GM18951 (cell line): ENCODE measurements at regions not wholly inside any gene's neighbourhood (a gene's known extent, or its start where the extent isn't known, plus 50 kb on each side); places are given as distances from the start of the nearest gene placed in this dataset.
"Not testable (repeated sequence)": the region's sequence is repeated elsewhere in the genome, so short reads cannot be mapped to it uniquely, and the experiment has no call there.

Experiments
- POLR2A ChIP-seq: IDR thresholded peaks from 4 replicates; pipeline ENCODE4 v1.6.1; 2011; ENCODE audit warnings: mild to moderate bottlenecking; ENCODE audit not compliant: insufficient read length, insufficient read depth; ENCODE audit errors: extremely low read depth
- in situ Hi-C: fragments of 300-500 bp; cut with MboI; formaldehyde crosslinking; loops from one replicate; pipeline ENCODE4 v1.12.0; 2022; ENCODE audit warnings: low sequenced_read_pairs, mixed read lengths, inconsistent platforms; ENCODE audit not compliant: unreplicated experiment

DNA sequence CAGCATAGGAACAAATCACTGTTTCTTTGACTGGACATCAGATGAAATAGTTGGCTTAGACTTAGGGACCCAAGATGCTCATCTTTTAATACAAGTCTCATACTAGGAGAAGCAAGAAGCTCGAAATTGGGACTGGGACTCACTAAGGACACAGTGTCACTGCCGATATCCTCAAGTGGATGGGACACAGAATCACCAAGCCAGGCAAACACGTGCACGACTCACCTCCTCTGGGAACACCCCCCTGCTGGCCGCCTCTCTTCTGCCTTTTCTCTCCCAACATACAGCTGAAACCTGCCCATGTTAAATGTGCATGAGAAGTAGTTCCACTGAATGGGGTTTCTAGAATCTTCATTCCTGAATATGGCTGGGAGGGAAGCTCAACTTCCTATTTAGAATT, 106.6 kb upstream of the FAM204A start:
- in situ Hi-C loops: loop anchor here (25.0 kb wide), 1 partner anchor 936 kb away; no protein-coding TSS in a partner anchor
- TF ChIP-seq POLR2A: no peak

DNA sequence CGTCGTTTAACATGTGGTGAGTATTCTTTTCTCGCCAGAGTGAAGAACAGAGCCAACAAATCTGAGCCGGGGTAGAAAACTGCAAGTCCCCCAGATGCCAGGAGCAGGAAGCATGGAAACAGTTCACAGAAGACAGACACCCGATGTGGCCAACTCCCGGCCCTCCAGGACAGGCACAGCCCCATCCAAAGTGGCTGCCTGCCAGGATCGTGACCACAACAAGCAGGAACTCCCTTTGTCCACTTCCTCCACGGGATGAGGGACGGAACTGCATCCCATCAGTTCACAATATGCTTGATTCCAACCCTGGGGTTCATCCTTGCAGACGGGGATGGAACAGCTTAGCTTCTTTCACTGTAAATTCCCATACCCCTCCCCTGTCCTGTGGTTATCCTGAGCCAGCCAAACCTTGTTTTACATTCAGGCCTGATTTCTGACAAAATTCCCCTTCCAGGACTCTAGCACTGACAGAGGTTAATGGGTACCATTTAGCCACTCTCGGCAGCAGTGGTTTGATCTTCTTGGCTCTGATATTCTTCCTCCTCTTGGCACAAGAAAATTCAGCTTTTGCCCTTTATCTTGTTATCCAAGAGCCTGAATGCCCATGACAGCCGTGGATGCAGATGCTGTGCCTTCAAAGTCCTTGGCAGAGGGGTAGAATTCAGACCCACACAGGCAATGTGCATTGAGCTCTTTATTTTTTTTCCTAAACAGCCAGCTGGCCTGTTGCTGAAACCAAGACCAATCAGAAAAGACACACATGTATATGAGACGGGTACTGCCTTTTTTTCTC, 105.5 kb upstream of the FAM204A start:
- in situ Hi-C loops: loop anchor here (25.0 kb wide), 1 partner anchor 935 kb away; no protein-coding TSS in a partner anchor
- no peak for TF ChIP-seq POLR2A

DNA sequence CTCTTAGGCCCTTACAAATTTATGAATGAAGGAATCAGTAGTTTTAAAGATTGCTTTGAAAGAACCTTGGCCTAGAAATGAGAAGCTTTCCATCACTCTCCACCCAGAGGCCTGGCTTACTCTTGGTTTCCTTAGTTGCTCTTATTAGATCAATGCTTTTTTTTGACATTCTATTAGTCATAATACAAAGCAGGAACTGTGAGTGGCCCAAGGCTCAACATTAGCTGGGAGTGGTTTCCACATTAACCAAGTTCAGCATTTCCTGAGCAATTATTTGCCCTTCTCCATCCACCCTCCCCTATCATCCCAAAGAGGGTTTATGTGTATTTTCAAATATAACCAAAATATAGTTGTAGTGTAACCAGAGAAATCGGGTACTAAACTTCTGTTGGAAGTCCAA, 103.4 kb upstream of the FAM204A start:
- in situ Hi-C loops: loop anchor here (25.0 kb wide), 1 partner anchor 933 kb away; no protein-coding TSS in a partner anchor
- TF ChIP-seq POLR2A: no peak

DNA sequence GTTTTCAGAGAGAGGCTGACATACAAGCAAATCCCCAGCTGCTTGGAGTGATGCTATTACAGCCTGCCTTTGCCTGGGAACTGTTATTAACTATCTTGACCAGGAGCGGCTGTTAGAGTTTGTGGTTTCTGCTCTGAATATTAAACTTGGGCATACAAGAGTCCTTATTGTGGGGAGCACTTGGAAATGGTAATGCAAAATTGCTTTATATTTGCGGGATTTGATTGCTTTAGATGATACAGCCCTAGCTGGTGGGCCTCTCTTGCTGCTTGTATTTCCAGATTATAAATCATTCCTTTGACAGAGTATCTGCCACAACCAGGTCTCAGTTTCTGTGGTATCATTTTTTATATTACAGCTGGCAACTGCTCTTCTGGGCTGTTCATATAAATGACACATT, 101.9 kb upstream of the FAM204A start:
- no peak for TF ChIP-seq POLR2A
- in situ Hi-C loops: loop anchor here (25.0 kb wide), 1 partner anchor 932 kb away; no protein-coding TSS in a partner anchor

DNA sequence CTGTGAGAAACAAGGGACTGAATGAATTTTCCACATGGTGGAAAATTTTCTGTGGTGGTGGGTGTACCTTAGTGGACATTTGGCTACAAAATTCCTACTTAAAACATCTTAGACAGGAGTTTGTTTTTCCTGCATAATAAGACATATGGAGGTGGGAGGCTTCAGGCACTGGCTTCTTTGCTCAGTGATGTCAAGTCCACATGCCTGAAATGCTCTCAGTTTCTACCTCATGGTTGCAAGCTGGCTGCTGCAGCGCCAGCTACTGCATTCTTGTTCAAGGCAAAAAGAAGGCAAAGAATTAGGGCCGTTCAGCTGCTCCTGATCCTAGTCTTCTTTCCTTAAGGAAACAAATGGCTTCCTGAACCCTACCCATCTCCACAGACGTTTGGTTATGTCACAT, 99.9 kb upstream of the FAM204A start:
- in situ Hi-C loops: loop anchor here (25.0 kb wide), 1 partner anchor 930 kb away; no protein-coding TSS in a partner anchor
- no peak for TF ChIP-seq POLR2A

DNA sequence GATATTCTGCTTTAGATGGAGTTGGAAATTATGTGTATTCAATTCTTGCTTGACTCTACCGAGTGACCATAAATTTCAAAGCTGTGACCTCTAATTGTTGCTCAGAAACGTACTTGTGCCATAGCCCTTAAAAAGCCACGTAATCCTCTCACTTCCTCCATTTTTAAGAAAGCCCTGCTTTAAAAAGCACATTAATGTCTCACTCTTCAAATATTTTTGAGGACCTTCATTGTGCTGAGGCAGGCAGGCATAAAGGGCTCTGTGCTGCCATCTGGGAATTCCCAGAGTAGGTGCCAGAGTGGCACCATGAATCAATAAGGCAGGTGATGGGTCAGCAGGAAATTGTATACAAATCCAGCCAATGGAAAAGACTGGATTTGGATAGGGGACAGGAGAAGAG, 97.7 kb upstream of the FAM204A start:
- TF ChIP-seq POLR2A: no peak
- in situ Hi-C loops: loop anchor here (25.0 kb wide), 1 partner anchor 928 kb away; no protein-coding TSS in a partner anchor

DNA sequence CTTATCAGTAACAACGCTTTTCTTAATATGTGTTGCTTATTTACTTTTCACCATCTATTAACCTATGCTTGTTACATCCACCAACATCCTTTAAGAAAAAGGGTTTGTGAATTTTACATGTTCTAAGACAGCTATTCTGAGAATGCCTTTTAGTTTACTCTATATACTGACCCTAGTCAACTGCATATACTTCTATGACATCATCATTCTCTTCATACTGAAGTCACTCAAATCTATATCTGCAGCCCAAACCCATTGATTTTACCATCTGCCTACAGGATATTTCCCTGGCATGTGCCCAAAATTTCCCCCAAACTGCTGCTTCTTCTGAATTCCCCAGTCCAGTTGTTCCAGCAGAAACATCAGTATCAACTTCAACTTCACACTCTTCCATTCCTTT, 94.6 kb upstream of the FAM204A start:
- in situ Hi-C loops: loop anchor here (25.0 kb wide), 1 partner anchor 924 kb away; no protein-coding TSS in a partner anchor
- TF ChIP-seq POLR2A: no peak

DNA sequence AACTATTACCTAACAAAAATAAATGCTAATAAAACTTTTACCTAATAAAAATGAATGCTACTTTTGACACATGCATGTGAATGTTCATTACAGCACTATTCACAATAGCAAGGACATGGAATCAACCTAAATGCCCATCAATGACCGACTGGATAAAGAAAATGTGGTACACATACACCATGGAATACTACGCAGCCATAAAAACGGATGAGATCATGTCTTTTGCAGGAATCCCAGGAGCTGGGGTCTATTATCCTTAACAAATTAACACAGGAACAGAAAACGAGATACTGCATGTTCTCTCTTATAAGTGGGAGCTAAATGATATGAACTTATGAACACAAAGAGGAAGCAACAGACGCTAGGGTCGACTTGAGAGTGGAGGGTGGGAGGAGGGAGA, 88.1 kb upstream of the FAM204A start:
- no peak for TF ChIP-seq POLR2A
- in situ Hi-C loops: loop anchor here (25.0 kb wide), 1 partner anchor 918 kb away; no protein-coding TSS in a partner anchor

DNA sequence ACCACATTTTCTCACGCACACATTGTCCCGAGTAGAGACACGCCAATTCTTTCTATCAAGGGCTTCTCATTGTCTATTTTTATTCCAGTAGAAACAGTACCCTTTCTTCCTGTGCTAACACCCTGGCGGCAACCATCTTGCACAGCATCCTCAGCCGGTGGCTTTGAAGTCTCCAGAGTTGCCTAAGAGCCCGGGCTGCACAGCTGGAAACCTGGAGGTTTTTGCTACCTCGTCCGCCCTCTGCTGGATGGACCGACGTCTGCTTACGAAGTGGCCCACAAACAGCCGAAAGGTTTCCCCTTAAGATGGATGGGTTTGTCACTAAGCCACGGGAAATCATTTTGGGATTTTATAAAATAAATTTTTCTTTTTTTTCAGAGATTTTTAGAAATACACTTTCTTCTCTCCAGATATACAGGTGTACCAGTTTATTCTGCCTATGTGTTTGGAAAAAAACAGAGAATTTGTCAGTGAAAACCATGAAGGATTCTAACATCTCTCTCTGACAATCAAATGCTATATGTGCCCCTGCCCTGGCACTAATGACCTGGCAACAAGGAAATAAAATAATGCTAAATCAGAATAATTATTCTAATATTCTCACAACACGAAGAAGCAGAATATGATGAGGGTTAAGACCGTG, 81.8 kb upstream of the FAM204A start:
- TF ChIP-seq POLR2A: no peak
- in situ Hi-C loops: no loop called here

DNA sequence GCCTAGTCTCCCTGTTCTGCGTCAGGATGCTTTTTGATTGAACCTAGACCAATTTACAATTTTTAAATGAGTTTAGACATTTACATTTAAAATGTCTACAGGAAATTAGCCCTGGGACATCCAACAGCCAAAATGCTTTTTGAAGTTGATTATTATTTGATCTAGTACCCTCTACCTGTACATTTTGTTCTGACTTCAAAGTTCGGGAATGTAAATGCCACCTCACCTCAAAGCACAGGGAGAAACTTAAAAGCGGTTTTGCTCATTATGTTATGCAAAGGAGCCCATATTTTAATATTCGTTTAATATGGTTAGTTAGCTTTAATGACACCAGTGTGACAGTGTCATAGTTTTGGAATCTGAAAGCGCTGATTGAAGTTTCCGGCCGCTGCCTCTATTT, 80.1 kb upstream of the FAM204A start:
- TF ChIP-seq POLR2A: no peak
- in situ Hi-C loops: no loop called here

DNA sequence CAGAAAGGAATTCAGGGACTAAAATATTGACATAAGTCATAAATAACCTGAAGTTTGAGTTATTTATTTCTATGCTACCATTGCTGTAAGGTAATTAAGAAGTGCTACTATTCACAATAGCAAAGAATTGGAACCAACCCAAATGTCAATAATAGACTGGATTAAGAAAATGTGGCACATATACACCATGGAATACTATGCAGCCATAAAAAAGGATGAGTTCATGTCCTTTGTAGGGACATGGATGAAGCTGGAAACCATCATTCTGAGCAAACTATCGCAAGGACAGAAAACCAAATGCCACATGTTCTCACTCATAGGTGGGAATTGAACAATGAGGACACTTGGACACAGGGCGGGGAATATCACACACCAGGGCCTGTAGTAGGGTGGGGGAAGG, 77.9 kb upstream of the FAM204A start:
- in situ Hi-C loops: not testable (repeated sequence)

DNA sequence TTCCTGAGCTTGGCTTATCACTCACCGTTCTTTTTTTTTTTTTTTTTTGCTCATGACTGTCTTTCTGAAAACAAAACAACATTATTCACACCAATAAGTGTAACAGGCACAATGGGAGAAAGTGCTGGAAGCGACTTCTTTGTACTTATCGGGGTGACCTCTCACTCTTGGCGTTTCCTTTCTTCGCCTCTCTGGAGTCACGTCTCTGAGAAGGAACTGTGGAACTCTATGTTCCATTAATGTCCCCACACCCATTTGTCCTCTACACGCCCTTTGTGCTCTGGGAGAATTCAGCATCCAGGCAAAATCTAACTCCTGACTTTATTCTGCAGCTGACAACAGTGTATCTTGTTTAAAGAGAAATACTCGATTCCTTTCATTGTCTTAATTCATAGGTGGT, 70.8 kb upstream of the FAM204A start:
- in situ Hi-C loops: no loop called here
- no peak for TF ChIP-seq POLR2A

DNA sequence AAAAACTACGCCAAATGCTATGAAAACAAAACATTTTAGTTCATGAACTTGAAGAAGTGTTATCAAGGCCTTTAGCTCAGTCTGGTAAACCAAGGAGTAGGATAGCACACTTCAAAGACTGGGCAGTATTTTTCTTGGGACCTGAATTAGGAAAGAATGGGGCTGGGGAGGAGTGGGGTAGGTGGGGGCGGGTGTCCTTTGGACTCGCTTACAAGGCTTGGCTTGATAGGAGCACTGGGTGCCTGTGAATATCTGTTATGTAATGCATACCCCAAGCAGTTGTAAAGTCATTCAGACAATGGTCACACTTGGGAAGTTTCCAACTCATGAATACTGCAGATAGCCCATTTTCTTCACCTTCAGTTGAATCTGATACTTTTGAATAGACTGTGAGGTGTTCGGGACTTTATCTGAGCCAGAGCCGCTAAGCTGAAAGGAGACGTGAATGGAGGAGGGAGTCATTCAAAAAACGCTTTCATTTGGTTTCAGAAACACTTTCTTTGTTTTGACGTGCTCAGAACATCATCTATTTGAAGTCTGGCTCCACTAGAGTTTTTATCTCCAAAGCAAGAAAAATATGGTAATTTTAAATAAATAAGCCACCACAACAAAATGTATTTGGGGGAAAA, 70.1 kb upstream of the FAM204A start:
- TF ChIP-seq POLR2A: no peak
- in situ Hi-C loops: no loop called here

DNA sequence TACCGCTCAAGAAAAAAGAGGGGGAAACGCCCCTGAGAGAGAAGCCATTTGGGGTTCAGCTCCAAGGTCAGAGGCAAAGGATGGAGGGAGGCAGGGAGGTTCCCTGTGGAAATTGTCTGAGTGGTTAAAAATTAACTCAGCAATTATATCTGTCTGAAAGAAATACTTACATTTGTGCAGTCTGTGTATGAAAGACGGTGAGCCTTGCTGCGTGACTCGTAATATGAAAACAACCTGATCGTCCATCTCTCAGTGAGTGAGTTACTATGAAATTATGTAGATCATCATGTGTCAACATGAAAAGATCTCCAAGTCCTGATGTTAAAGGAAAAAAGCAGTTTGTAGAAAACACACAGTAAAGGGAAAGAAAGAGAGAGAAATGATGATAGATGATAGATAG, 67.2 kb upstream of the FAM204A start:
- no peak for TF ChIP-seq POLR2A
- in situ Hi-C loops: no loop called here

DNA sequence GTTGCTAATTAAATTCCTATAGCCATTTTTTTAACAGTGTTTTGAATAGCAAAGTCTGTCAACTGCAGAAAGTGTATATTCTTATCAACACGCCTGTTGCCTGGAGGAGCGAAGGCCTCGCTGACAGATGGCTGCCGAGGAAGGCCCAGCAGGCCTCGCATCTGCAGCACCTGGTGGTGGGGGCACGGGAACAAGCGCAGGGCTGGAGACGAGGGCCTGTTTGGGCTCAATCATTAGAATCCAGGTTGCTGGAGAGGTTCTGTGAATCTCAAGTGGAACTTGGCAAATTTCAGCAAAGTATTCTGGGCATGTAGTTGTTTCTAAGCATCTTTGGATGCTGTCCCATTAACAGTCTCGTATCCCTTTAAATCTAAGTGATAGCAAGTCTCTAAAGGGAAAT, 66.1 kb upstream of the FAM204A start:
- TF ChIP-seq POLR2A: no peak
- in situ Hi-C loops: no loop called here
